Osteoblast (primary cell): ENCODE measurements at regions not wholly inside any gene's neighbourhood (a gene's known extent, or its start where the extent isn't known, plus 50 kb on each side); places are given as distances from the start of the nearest gene placed in this dataset.

Experiments
- DNase-seq: peaks from one replicate; pipeline ENCODE4 v3.0.0; 2011; ENCODE audit warnings: low spot score, mixed read lengths; ENCODE audit not compliant: insufficient read length; ENCODE audit errors: missing footprints
- H2AFZ ChIP-seq: 2 replicates; pipeline ENCODE4 v1.6.0; 2011; ENCODE audit warnings: mild to moderate bottlenecking, low read length
- H3K27ac ChIP-seq: 2 replicates; pipeline ENCODE4 v1.5.1; 2011; ENCODE audit warnings: mild to moderate bottlenecking, low read depth, low read length, moderate library complexity
- H3K27me3 ChIP-seq: 2 replicates; pipeline ENCODE4 v1.6.0; 2012; ENCODE audit warnings: mild to moderate bottlenecking, control low read depth, inconsistent platforms, low read length, moderate library complexity; ENCODE audit not compliant: insufficient read depth
- H3K36me3 ChIP-seq: 2 replicates; pipeline ENCODE4 v1.5.1; 2011; ENCODE audit warnings: mild to moderate bottlenecking, low read length, control low read depth, moderate library complexity; ENCODE audit not compliant: insufficient read depth
- H3K4me1 ChIP-seq: 2 replicates; pipeline ENCODE4 v1.5.1; 2011; ENCODE audit warnings: mild to moderate bottlenecking, low read length, control low read depth, moderate library complexity; ENCODE audit not compliant: insufficient read depth
- H3K4me2 ChIP-seq: 2 replicates; pipeline ENCODE4 v1.6.0; 2011; ENCODE audit warnings: mild to moderate bottlenecking, low read length; ENCODE audit not compliant: insufficient read depth
- H3K4me3 ChIP-seq: fragments of 200-600 bp; sonication (generic); 3 replicates; pipeline ENCODE4 v1.5.1; 2012; ENCODE audit warnings: mild to moderate bottlenecking, low read length, inconsistent platforms; ENCODE audit not compliant: insufficient read depth
- H3K79me2 ChIP-seq: 2 replicates; pipeline ENCODE4 v1.6.0; 2012; ENCODE audit warnings: mild to moderate bottlenecking, low read length, control low read depth, inconsistent platforms; ENCODE audit not compliant: insufficient read depth
- H3K9me3 ChIP-seq: 2 replicates; pipeline ENCODE4 v1.5.1; 2011; ENCODE audit warnings: low read depth, low read length, control low read depth
- H4K20me1 ChIP-seq: 2 replicates; pipeline ENCODE4 v1.6.0; 2012; ENCODE audit warnings: mild to moderate bottlenecking, low read length, control low read depth; ENCODE audit not compliant: insufficient read depth
- TF ChIP-seq, protein P1 (sequence below): IDR thresholded peaks from 2 replicates; pipeline ENCODE4 v1.5.1; 2011; ENCODE audit warnings: mild to moderate bottlenecking, low read depth, low read length, moderate library complexity; ENCODE audit errors: extremely low read depth

DNA sequence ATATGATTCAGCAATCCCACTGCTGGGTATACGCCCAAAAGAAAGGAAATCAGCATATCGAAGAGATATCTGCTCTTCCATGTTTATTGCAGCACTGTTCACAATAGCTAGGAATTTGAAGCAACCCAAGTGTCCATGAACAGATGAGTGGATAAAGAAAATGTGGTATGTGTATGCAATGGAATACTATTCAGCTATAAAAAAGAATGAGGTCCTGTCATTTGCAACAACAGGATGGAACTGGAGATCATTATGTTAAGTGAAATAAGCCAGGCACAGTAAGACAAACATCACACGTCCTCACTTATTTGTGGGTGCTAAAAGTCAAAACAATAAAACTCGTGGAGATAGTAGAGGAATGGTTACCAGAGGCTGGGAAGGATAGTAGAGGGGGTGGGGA lies 153.8 kb upstream of the LEF1 start:
- H3K36me3 ChIP-seq: no peaks in the 10 kb centered on the region
- H4K20me1 ChIP-seq: no peaks in the 10 kb centered on the region
- H3K27me3 ChIP-seq: no peaks in the 10 kb centered on the region
- no peak overlapping the region for H3K27ac ChIP-seq
- no peak overlapping the region for H3K4me2 ChIP-seq
- no peaks in the 10 kb centered on the region for H3K79me2 ChIP-seq
- no peak for DNase-seq
- no peak overlapping the region for H3K4me3 ChIP-seq
- no peak overlapping the region for H2AFZ ChIP-seq
- TF ChIP-seq, protein P1, sequence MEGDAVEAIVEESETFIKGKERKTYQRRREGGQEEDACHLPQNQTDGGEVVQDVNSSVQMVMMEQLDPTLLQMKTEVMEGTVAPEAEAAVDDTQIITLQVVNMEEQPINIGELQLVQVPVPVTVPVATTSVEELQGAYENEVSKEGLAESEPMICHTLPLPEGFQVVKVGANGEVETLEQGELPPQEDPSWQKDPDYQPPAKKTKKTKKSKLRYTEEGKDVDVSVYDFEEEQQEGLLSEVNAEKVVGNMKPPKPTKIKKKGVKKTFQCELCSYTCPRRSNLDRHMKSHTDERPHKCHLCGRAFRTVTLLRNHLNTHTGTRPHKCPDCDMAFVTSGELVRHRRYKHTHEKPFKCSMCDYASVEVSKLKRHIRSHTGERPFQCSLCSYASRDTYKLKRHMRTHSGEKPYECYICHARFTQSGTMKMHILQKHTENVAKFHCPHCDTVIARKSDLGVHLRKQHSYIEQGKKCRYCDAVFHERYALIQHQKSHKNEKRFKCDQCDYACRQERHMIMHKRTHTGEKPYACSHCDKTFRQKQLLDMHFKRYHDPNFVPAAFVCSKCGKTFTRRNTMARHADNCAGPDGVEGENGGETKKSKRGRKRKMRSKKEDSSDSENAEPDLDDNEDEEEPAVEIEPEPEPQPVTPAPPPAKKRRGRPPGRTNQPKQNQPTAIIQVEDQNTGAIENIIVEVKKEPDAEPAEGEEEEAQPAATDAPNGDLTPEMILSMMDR: no peak
- H3K4me1 ChIP-seq: no peaks in the 10 kb centered on the region
- H3K9me3 ChIP-seq: no peaks in the 10 kb centered on the region

DNA sequence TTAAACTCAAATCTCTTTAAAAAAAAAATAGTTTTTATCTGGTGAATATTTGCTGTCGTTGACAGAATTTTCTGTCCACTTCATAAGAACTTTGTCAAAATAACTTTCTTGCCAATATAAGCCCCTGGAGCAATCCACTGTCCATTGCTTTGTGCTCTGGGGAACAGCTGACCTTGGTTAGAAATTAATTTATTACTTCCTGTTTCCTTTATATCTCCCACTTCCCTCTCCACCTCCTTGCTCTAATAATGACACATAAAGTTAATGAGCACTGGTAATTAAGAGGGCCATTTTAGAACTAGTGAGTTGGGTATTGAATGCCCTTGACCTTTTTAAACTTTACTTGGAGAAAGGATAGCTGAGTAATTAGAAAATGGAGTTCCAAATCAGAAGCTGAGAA lies 151.3 kb upstream of the LEF1 start:
- DNase-seq: no peak
- Histone ChIP-seq H3K27ac (no peak overlapping the region), H3K4me2 (no peak overlapping the region), H3K36me3 (no peaks in the 10 kb centered on the region), H4K20me1 (no peaks in the 10 kb centered on the region), H3K4me1 (no peaks in the 10 kb centered on the region), H3K79me2 (no peaks in the 10 kb centered on the region), H2AFZ (no peak overlapping the region), H3K9me3 (no peaks in the 10 kb centered on the region), H3K4me3 (no peak overlapping the region), H3K27me3 (no peaks in the 10 kb centered on the region)
- TF ChIP-seq, protein P1: no peak

DNA sequence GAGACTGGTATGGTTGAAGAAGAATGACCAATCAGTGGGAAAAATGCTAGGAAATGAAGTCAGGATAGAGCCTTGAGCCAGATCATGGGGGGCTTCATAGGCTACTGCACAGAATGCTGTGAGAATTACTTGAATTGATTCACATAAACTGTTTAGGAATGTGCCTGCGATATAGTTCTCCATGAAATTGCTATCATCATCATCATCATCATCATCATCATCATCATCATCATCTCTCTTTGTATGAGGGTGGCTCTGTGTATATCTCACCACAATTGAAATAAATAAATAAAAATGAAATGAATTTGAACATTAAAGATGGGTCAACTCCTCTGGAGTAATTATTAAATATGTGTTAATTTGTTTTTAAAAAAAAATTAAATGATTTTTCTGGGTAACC lies 148.6 kb upstream of the LEF1 start:
- Histone ChIP-seq H3K36me3 (no peaks in the 10 kb centered on the region), H3K4me2 (no peak overlapping the region), H3K27ac (no peak overlapping the region), H3K9me3 (no peaks in the 10 kb centered on the region), H3K79me2 (no peaks in the 10 kb centered on the region), H4K20me1 (no peaks in the 10 kb centered on the region), H3K4me3 (no peak overlapping the region), H3K27me3 (no peaks in the 10 kb centered on the region), H3K4me1 (no peaks in the 10 kb centered on the region), H2AFZ (no peak overlapping the region)
- DNase-seq: no peak
- TF ChIP-seq, protein P1: no peak

DNA sequence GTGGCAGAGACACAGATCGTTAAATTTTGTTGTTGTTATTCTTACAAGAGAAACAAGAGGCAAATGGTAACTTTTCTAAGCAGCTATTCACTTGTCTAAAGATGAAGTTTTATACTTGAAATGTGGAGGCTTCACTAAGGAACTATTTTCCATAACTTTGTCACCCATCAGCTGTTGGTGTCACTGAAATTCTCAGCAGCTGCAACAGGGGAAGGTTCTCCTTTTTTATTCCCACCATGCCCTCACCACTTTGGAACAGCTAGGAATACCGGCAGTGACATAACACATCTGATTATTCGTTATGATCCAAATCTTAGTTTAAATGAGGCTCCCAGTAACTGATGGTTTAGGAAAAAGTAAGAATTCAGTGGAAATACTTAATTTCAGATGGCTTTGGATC lies 147.0 kb upstream of the LEF1 start:
- no peak for DNase-seq
- Histone ChIP-seq H3K4me3 (no peak overlapping the region), H3K4me1 (no peaks in the 10 kb centered on the region), H3K36me3 (no peaks in the 10 kb centered on the region), H4K20me1 (no peaks in the 10 kb centered on the region), H3K27me3 (no peaks in the 10 kb centered on the region), H3K9me3 (no peaks in the 10 kb centered on the region), H2AFZ (no peak overlapping the region), H3K79me2 (no peaks in the 10 kb centered on the region), H3K27ac (no peak overlapping the region), H3K4me2 (no peak overlapping the region)
- TF ChIP-seq, protein P1: no peak
